ENCODE measurements at regions not wholly inside any gene's neighbourhood (a gene's known extent, or its start where the extent isn't known, plus 50 kb on each side); places are given as distances from the start of the nearest gene placed in this dataset.

- TF ChIP-seq POLR2A (IDR thresholded peaks at IDR 0.05; ENCODE audit: insufficient read depth in 1 of 2, low read depth in 2 of 2, low read length in 2 of 2) (no peak), PTBP1 (IDR thresholded peaks at IDR 0.05; ENCODE audit: low read depth, low read length, poor library complexity, severe bottlenecking) (no peak), CTCF (CRISPR knock-in tag; IDR thresholded peaks at IDR 0.05) (no peak), GMEB1 (CRISPR knock-in tag; IDR thresholded peaks at IDR 0.05; ENCODE audit: borderline replicate concordance) (no peak)
These were observed 965.7 kb downstream of the REEP3 start for GRCh38 chr10:64486901-64487300.

Measured in HepG2 (cell line).